ENCODE measurements at regions not wholly inside any gene's neighbourhood (a gene's known extent, or its start where the extent isn't known, plus 50 kb on each side); places are given as distances from the start of the nearest gene placed in this dataset.

DNA sequence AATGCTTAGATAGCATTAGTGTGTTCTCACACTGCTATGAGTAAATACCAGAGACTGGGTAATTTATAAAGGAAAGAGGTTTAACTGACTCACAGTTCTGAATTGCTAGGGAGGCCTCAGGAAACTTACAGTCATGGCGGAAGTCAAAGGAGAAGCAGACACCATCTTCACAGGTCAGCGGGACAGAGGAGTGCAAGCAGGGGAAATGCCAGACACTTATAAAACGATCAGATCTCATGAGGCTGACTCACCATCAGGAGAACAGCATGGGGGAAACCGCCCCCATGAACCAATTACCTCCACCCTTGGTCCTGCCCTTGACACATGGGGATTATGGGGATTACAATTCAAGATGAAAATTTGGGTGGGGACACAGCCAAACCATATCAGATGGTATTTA is 381.5 kb upstream of the DPPA4 start:
- TF ChIP-seq, protein P1, sequence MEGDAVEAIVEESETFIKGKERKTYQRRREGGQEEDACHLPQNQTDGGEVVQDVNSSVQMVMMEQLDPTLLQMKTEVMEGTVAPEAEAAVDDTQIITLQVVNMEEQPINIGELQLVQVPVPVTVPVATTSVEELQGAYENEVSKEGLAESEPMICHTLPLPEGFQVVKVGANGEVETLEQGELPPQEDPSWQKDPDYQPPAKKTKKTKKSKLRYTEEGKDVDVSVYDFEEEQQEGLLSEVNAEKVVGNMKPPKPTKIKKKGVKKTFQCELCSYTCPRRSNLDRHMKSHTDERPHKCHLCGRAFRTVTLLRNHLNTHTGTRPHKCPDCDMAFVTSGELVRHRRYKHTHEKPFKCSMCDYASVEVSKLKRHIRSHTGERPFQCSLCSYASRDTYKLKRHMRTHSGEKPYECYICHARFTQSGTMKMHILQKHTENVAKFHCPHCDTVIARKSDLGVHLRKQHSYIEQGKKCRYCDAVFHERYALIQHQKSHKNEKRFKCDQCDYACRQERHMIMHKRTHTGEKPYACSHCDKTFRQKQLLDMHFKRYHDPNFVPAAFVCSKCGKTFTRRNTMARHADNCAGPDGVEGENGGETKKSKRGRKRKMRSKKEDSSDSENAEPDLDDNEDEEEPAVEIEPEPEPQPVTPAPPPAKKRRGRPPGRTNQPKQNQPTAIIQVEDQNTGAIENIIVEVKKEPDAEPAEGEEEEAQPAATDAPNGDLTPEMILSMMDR (conservative IDR thresholded peaks at IDR 0.05): no peak
- no peak for TF ChIP-seq ZFX (IDR thresholded peaks at IDR 0.05)
